ENCODE measurements at regions not wholly inside any gene's neighbourhood (a gene's known extent, or its start where the extent isn't known, plus 50 kb on each side); places are given as distances from the start of the nearest gene placed in this dataset.

GRCh38 chr5:71893451-71893850, 174.4 kb downstream of the CARTPT start:
- no peaks in the 10 kb centered on the region for H3K4me1 Mint-ChIP-seq (ENCODE audit: low read depth, unreplicated experiment)
- TF ChIP-seq CTCF (IDR thresholded peaks at IDR 0.05; ENCODE audit: insufficient read depth in 1 of 2, low read depth in 1 of 2, low read length in 1 of 2, severe bottlenecking in 1 of 2, unreplicated experiment in 1 of 2): no peak
- H3K27me3 Mint-ChIP-seq (ENCODE audit: insufficient read depth, unreplicated experiment): peaks cover 9% of the 10 kb centered on the region
- intact Hi-C loops (cut with micrococcal nuclease; ENCODE audit: unreplicated experiment): no loop called here
- peaks cover 15% of the 10 kb centered on the region for H3K9me3 Mint-ChIP-seq (ENCODE audit: unreplicated experiment)
- H3K36me3 Mint-ChIP-seq (ENCODE audit: insufficient read depth, unreplicated experiment): no peaks in the 10 kb centered on the region
- BruUV-seq (replicated peaks): no TSS peak
- no peak overlapping the region for H3K4me3 ChIP-seq (ENCODE audit: low read depth, low read length)
- ChIA-PET POLR2A (no interaction called here), CTCF (no interaction called here)
- no peak overlapping the region for H3K27ac Mint-ChIP-seq (ENCODE audit: unreplicated experiment)
- H3K4me3 Mint-ChIP-seq (ENCODE audit: unreplicated experiment): no peak overlapping the region
- DNase-seq: no peak
- H3K27me3 ChIP-seq (replicated peaks; ENCODE audit: control insufficient read depth, insufficient read depth, low read length): no peaks in the 10 kb centered on the region
- H3K9me3 ChIP-seq: no peaks in the 10 kb centered on the region
- H3K4me1 ChIP-seq: peaks cover 7% of the 10 kb centered on the region; the same call in 1 of the 2 replicates
- no peaks in the 10 kb centered on the region for H3K36me3 ChIP-seq (ENCODE audit: control insufficient read depth, insufficient read depth, low read length)

- CTCF ChIA-PET: no interaction called here
- intact Hi-C loops (cut with micrococcal nuclease; ENCODE audit: unreplicated experiment): no loop called here
Observed at GRCh38 chr5:71894091-71894490, 175.0 kb downstream of the CARTPT start.

GRCh38 chr5:71895546-71895945, 176.5 kb downstream of the CARTPT start:
- peaks cover 7% of the 10 kb centered on the region; the same call in 1 of the 2 replicates for H3K4me1 ChIP-seq
- no peaks in the 10 kb centered on the region for H3K36me3 ChIP-seq (ENCODE audit: control insufficient read depth, insufficient read depth, low read length)
- Mint-ChIP-seq H3K4me3 (ENCODE audit: unreplicated experiment) (no peak overlapping the region), H3K27me3 (ENCODE audit: insufficient read depth, unreplicated experiment) (no peaks in the 10 kb centered on the region), H3K27ac (ENCODE audit: unreplicated experiment) (no peak overlapping the region), H3K4me1 (ENCODE audit: low read depth, unreplicated experiment) (no peaks in the 10 kb centered on the region), H3K9me3 (ENCODE audit: unreplicated experiment) (peaks cover 3% of the 10 kb centered on the region), H3K36me3 (ENCODE audit: insufficient read depth, unreplicated experiment) (no peaks in the 10 kb centered on the region)
- no peaks in the 10 kb centered on the region for H3K27me3 ChIP-seq (replicated peaks; ENCODE audit: control insufficient read depth, insufficient read depth, low read length)
- CTCF ChIA-PET: no interaction called here
- no TSS peak for BruUV-seq (replicated peaks)
- intact Hi-C loops (cut with micrococcal nuclease; ENCODE audit: unreplicated experiment): no loop called here
- H3K9me3 ChIP-seq: no peaks in the 10 kb centered on the region
- POLR2A ChIA-PET: no interaction called here
- no peak overlapping the region for H3K4me3 ChIP-seq (ENCODE audit: low read depth, low read length)
- TF ChIP-seq CTCF (IDR thresholded peaks at IDR 0.05; ENCODE audit: insufficient read depth in 1 of 2, low read depth in 1 of 2, low read length in 1 of 2, severe bottlenecking in 1 of 2, unreplicated experiment in 1 of 2): no peak
- DNase-seq: no peak

More at GRCh38 chr5:71894091-71894490, 175.0 kb downstream of the CARTPT start:
- H3K9me3 Mint-ChIP-seq (ENCODE audit: unreplicated experiment): peaks cover 15% of the 10 kb centered on the region
- BruUV-seq (replicated peaks): no TSS peak
- H3K4me1 Mint-ChIP-seq (ENCODE audit: low read depth, unreplicated experiment): no peaks in the 10 kb centered on the region
- DNase-seq: no peak
- no peaks in the 10 kb centered on the region for H3K36me3 Mint-ChIP-seq (ENCODE audit: insufficient read depth, unreplicated experiment)
- Histone ChIP-seq H3K27me3 (replicated peaks; ENCODE audit: control insufficient read depth, insufficient read depth, low read length) (no peaks in the 10 kb centered on the region), H3K4me1 (peaks cover 7% of the 10 kb centered on the region; the same call in 1 of the 2 replicates), H3K4me3 (ENCODE audit: low read depth, low read length) (no peak overlapping the region), H3K36me3 (ENCODE audit: control insufficient read depth, insufficient read depth, low read length) (no peaks in the 10 kb centered on the region), H3K9me3 (no peaks in the 10 kb centered on the region)
- TF ChIP-seq CTCF (IDR thresholded peaks at IDR 0.05; ENCODE audit: insufficient read depth in 1 of 2, low read depth in 1 of 2, low read length in 1 of 2, severe bottlenecking in 1 of 2, unreplicated experiment in 1 of 2): no peak
- H3K4me3 Mint-ChIP-seq (ENCODE audit: unreplicated experiment): no peak overlapping the region
- POLR2A ChIA-PET: no interaction called here
- no peak overlapping the region for H3K27ac Mint-ChIP-seq (ENCODE audit: unreplicated experiment)
- peaks cover 9% of the 10 kb centered on the region for H3K27me3 Mint-ChIP-seq (ENCODE audit: insufficient read depth, unreplicated experiment)
